ENCODE measurements at regions not wholly inside any gene's neighbourhood (a gene's known extent, or its start where the extent isn't known, plus 50 kb on each side); places are given as distances from the start of the nearest gene placed in this dataset.

GRCh38 chr15:31433091-31433490, 106.5 kb downstream of the KLF13 start:
- Histone ChIP-seq H3K36me3 (ENCODE audit: control insufficient read depth in 4 of 4, insufficient read depth in 4 of 4, low read length in 4 of 4) (no peaks in the 10 kb centered on the region), H3K9me3 (ENCODE audit: control insufficient read depth in 4 of 4, insufficient read depth in 3 of 4, low read length in 3 of 4) (no peaks in the 10 kb centered on the region), H3K9ac (ENCODE audit: insufficient read depth in 1 of 2, low read length in 2 of 2) (no peak overlapping the region), H3K27ac (ENCODE audit: low read depth in 1 of 2, low read length in 1 of 2) (peak overlapping the region in 1 of 2 donors; percentile 94), H3K27me3 (ENCODE audit: control insufficient read depth in 3 of 3, insufficient read depth in 3 of 3, low read length in 2 of 3) (no peaks in the 10 kb centered on the region), H3K4me1 (ENCODE audit: control insufficient read depth in 5 of 5, insufficient read depth in 5 of 5, low read length in 5 of 5) (peaks cover 0 to 23% (median 6%) of the 10 kb centered on the region in 5 donors), H3K4me3 (no peak overlapping the region)
- WGBS, 2 donors, result 94 to 96% methylated on average over 4 of the region's 4 CpGs
- TF ChIP-seq, protein P1, sequence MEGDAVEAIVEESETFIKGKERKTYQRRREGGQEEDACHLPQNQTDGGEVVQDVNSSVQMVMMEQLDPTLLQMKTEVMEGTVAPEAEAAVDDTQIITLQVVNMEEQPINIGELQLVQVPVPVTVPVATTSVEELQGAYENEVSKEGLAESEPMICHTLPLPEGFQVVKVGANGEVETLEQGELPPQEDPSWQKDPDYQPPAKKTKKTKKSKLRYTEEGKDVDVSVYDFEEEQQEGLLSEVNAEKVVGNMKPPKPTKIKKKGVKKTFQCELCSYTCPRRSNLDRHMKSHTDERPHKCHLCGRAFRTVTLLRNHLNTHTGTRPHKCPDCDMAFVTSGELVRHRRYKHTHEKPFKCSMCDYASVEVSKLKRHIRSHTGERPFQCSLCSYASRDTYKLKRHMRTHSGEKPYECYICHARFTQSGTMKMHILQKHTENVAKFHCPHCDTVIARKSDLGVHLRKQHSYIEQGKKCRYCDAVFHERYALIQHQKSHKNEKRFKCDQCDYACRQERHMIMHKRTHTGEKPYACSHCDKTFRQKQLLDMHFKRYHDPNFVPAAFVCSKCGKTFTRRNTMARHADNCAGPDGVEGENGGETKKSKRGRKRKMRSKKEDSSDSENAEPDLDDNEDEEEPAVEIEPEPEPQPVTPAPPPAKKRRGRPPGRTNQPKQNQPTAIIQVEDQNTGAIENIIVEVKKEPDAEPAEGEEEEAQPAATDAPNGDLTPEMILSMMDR (IDR thresholded peaks at IDR 0.05; ENCODE audit: control extremely low read depth, extremely low read depth), result no peak
- DNase-seq (no peak), ATAC-seq (ENCODE audit: insufficient read depth, low FRiP score) (no peak)

DNA sequence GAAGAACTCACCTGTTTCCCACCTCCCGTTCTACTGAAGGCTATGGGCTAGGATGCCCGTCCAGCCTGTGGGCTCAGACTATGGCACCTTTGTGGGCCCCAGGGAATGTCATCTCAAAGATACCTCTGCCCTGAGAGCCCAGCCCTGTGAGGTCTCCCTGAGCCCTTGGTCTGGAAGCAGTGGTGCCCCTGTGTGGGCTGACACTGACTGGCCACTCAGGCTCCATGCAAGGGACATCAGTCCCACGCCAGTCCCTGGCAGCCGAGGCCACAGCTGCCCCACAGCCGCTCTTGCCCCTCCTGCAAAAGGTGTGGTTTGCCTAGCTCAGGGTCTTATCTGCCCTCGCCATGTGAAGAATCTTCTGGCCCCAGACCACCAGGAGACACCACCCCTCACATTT, 106.9 kb downstream of the KLF13 start:
- Histone ChIP-seq H3K27me3 (ENCODE audit: control insufficient read depth in 3 of 3, insufficient read depth in 3 of 3, low read length in 2 of 3) (no peaks in the 10 kb centered on the region), H3K36me3 (ENCODE audit: control insufficient read depth in 4 of 4, insufficient read depth in 4 of 4, low read length in 4 of 4) (no peaks in the 10 kb centered on the region), H3K9ac (ENCODE audit: insufficient read depth in 1 of 2, low read length in 2 of 2) (no peak overlapping the region), H3K4me1 (ENCODE audit: control insufficient read depth in 5 of 5, insufficient read depth in 5 of 5, low read length in 5 of 5) (peaks cover 0 to 23% (median 6%) of the 10 kb centered on the region in 5 donors), H3K4me3 (no peak overlapping the region), H3K9me3 (ENCODE audit: control insufficient read depth in 4 of 4, insufficient read depth in 3 of 4, low read length in 3 of 4) (no peaks in the 10 kb centered on the region), H3K27ac (ENCODE audit: low read depth in 1 of 2, low read length in 1 of 2) (peak overlapping the region in 1 of 2 donors; percentile 94)
- WGBS, 2 donors, result 92 to 94% methylated on average over 6 of the region's 6 CpGs
- ATAC-seq (ENCODE audit: insufficient read depth, low FRiP score), result no peak
- no peak for DNase-seq
- TF ChIP-seq, protein P1 (IDR thresholded peaks at IDR 0.05; ENCODE audit: control extremely low read depth, extremely low read depth), result no peak

- no peaks in the 10 kb centered on the region for H3K27me3 ChIP-seq (ENCODE audit: control insufficient read depth in 3 of 3, insufficient read depth in 3 of 3, low read length in 2 of 3)
- 79 to 80% methylated on average over 3 of the region's 3 CpGs for WGBS, 2 donors
- H3K4me1 ChIP-seq (ENCODE audit: control insufficient read depth in 5 of 5, insufficient read depth in 5 of 5, low read length in 5 of 5), result peaks cover 0 to 23% (median 6%) of the 10 kb centered on the region in 5 donors
- peak overlapping the region in 1 of 2 donors; percentile 94 for H3K27ac ChIP-seq (ENCODE audit: low read depth in 1 of 2, low read length in 1 of 2)
- ATAC-seq (ENCODE audit: insufficient read depth, low FRiP score) (no peak), DNase-seq (no peak)
- TF ChIP-seq, protein P1 (IDR thresholded peaks at IDR 0.05; ENCODE audit: control extremely low read depth, extremely low read depth), result no peak
- H3K4me3 ChIP-seq, result no peak overlapping the region
- no peaks in the 10 kb centered on the region for H3K9me3 ChIP-seq (ENCODE audit: control insufficient read depth in 4 of 4, insufficient read depth in 3 of 4, low read length in 3 of 4)
- no peak overlapping the region for H3K9ac ChIP-seq (ENCODE audit: insufficient read depth in 1 of 2, low read length in 2 of 2)
- no peaks in the 10 kb centered on the region for H3K36me3 ChIP-seq (ENCODE audit: control insufficient read depth in 4 of 4, insufficient read depth in 4 of 4, low read length in 4 of 4)
Observed at GRCh38 chr15:31434275-31434587, 107.6 kb downstream of the KLF13 start.

- Histone ChIP-seq H3K36me3 (ENCODE audit: control insufficient read depth in 4 of 4, insufficient read depth in 4 of 4, low read length in 4 of 4) (no peaks in the 10 kb centered on the region), H3K4me3 (no peak overlapping the region), H3K27me3 (ENCODE audit: control insufficient read depth in 3 of 3, insufficient read depth in 3 of 3, low read length in 2 of 3) (no peaks in the 10 kb centered on the region), H3K9me3 (ENCODE audit: control insufficient read depth in 4 of 4, insufficient read depth in 3 of 4, low read length in 3 of 4) (no peaks in the 10 kb centered on the region), H3K9ac (ENCODE audit: insufficient read depth in 1 of 2, low read length in 2 of 2) (no peak overlapping the region), H3K4me1 (ENCODE audit: control insufficient read depth in 5 of 5, insufficient read depth in 5 of 5, low read length in 5 of 5) (peaks cover 0 to 23% (median 6%) of the 10 kb centered on the region in 5 donors), H3K27ac (ENCODE audit: low read depth in 1 of 2, low read length in 1 of 2) (peak overlapping the region in 1 of 2 donors; percentile 94)
- ATAC-seq (ENCODE audit: insufficient read depth, low FRiP score) (peak; percentile 56), DNase-seq (peak; percentile 44 to 75 (median 49))
- WGBS, 2 donors, result 16 to 29% methylated on average over 21 of the region's 21 CpGs
- TF ChIP-seq, protein P1 (IDR thresholded peaks at IDR 0.05; ENCODE audit: control extremely low read depth, extremely low read depth), result no peak
Observed at GRCh38 chr15:31434588-31435260, 108.1 kb downstream of the KLF13 start.

Measured in lung (tissue), 11 donors.